HG03575 (cell line): ENCODE measurements at regions not wholly inside any gene's neighbourhood (a gene's known extent, or its start where the extent isn't known, plus 50 kb on each side); places are given as distances from the start of the nearest gene placed in this dataset.

Experiments used
- ATAC-seq: cut with Tn5 transposase; IDR thresholded peaks from one replicate; pipeline ENCODE4 v1.9.1; 2021; ENCODE audit not compliant: unreplicated experiment, insufficient number of reproducible peaks, low FRiP score; ENCODE audit errors: extremely low read depth

GRCh38 chr10:58965855-58966254 lies 210.6 kb upstream of the PHYHIPL start:
- ATAC-seq: no peak

DNA sequence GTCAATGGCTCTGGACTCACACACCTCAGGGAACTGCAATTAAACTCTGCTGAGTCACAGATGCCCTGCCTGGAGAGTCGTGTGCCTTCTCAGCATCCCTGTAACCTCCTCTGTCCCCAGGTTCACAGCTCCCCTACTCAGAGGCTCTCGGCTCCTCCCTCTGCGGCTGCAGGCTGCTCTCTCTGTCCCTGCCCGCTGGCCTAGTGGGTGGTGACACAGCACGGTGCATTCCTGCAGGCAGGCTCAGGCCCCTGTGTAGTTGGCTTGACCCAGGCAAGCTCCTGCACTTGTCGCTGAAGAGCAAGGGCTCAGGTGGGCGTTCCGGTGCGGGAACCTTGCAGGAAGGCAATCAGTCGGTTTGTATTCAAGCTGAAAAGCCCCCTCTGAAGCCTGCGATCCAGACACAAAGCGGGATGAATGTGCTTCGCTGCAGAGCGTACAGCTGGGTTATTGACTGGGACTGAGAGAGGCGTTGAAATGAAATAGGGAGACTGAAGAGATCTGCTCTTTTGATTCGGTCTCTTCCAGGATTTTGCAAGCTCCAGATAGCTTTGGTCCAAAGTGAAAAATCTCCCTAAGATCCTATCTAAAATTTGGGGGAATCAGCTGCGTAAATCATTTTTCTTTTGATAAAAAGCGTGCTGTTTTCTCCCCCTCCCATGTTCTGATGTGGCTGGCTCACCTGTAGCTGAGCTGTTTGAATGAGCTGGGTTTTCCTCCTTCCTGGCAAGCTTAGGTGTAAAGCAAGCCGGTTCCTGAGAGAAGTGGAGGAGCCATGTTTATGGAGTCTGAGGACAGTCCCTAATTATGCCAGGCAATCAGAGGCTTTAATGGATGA lies 208.7 kb upstream of the PHYHIPL start:
- ATAC-seq: no peak

DNA sequence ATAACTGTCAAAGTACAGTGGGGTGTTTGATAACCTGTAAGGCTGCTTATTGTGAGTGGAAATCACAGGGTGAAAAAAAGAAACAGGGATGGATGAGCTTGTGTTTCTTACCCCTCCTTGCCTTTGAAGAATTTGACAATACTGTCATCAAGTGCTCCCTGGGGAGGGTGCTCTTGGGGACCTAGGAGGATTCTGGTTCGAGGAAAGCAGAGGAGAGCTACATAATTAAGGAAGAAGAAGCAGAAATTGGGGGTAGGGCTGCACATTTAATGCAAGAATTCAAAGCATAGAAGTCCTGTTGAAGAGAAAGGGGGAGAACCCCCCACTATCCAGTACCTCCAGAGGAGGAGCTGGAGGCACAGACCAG lies 208.1 kb upstream of the PHYHIPL start:
- ATAC-seq: no peak

GRCh38 chr10:58969576-58969975 lies 206.9 kb upstream of the PHYHIPL start:
- no peak for ATAC-seq

GRCh38 chr10:58970160-58970915 lies 206.1 kb upstream of the PHYHIPL start:
- ATAC-seq: no peak

- ATAC-seq: no peak
Measured at GRCh38 chr10:58971211-58971610, 205.2 kb upstream of the PHYHIPL start.

DNA sequence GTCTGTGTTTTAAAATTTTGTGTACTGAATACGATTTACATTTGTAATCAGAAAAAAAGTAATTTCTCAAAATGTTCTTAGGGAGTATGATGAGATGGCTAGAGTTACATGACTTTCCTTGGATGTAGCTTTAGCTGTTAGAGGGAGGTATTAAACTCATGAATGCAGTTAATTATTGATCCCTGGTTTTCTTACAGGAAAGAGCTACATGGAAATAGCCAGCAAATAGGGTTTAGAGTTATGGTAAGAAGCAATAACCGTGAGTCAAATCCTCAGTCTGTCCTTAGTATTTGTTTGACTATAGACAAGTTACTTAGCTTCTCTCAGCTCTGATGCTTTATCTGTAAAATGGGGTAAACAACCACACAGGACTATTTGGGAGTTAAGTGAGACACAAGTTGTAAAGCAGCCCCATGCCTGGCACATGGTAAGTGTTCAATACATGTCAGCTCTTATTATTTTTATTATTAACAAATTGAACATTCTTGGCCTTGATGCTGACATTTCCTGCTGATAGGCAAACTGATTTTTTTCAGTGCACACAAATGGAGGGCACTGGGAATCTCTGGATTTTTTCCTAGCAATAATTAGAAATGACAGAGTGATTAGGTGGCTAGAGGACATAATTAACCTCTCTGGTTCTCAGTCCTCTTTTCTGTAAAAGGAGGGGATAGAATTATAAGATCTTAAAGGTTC lies 204.5 kb upstream of the PHYHIPL start:
- ATAC-seq: no peak

GRCh38 chr10:58972576-58973234 lies 203.7 kb upstream of the PHYHIPL start:
- no peak for ATAC-seq

- ATAC-seq: no peak
Measured at GRCh38 chr10:58973235-58973595, 203.2 kb upstream of the PHYHIPL start.

- ATAC-seq: no peak
Measured at GRCh38 chr10:58976254-58976653, 200.2 kb upstream of the PHYHIPL start.

- ATAC-seq: no peak
Measured at GRCh38 chr10:58979711-58980110, 196.7 kb upstream of the PHYHIPL start.

DNA sequence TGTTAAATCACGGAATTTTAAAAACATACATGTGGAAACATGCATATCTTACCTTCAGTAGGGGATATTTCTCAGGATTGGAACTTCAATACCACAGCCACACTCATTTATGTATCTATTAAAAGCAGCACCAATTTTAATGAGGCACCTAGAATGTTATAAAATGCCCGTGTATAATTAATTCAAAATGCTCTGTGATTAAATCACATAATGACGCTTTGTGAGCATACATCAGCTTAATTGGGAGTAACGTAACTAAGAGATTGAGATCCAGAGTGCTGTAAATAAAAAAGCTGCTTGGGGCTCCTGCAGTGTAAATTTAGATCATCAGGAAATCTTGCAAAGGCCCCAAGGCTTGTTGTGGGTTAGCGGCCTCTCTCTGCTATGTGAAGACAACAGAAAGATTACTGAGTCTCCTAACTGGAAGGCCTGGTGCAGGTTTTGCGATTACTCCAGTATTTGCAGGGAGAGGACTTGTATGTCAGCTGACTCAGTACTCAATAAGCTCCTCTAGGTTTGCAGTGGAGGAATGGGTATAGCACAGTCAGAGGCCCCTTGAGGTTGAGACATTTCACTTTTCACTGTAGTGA lies 195.5 kb upstream of the PHYHIPL start:
- no peak for ATAC-seq

DNA sequence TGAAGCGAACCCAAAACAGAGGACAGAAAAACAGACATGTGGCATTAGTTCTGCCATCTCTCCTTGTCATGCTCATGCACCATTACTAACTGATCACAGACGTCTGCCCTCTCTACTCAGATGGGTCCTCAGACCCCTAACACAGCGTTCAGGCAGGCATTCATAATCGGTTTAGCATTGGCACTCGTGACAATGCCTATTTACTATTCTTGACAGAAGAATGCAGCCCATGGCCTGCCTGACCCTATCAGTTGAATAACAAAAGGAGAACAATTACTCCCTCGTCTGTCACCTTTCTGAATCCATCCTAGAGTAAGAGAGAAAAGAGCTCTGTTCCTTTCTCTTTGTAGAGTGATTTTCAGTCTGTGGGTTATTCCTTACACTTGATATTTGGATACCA lies 194.6 kb upstream of the PHYHIPL start:
- ATAC-seq: no peak

DNA sequence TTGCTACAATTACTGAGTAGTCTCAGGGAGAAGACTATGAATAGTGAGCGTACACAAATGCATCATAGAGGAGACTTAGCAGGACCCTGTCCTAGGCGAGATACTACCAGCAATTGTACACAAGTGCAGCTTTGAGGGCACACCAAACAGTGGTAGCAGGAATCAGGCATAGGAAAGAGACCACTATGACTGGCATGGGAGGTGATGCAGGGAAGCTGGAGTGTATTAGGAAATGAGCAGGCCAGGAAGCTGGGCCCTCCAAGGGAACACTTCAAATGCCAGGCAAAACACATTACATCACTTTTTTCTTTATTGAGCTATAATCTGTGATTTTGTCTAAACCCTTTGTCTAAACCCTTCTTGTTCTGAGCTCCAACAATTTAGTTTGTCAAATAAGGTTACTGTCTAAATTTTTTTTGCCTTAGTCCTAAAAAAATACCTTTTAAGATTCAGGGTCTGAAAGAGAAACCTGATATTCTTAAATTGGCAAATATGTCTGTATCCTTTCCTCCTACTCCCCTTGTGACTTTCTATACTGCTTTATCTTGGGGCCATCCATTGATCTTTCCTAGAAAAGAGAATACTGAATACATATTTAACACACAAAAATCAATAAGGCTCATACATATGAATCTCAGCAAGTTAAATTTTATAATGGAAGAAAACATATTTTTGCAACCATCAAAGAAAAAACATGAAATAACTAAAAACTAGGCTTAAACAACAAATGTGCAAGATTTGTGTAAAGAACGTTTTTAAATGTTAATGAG lies 193.8 kb upstream of the PHYHIPL start:
- no peak for ATAC-seq

DNA sequence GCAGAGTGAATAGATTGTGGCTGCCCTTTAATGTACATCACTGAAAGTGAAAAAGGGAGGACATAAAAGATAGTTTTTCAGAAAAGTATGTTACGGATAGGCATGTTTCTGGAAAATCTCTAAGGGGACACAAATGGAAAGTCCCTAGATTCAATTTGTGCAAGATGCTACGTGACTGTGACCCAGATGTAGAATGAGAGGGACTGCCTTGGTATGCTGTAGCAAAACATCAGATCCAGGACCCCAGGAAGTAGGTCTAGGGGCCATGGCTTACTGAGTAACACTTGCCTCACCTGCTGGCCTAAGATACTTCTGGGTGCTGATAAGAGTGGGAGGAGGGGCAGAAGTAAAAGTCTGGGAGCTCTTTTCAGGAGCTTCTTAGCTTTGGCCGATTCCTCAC lies 191.2 kb upstream of the PHYHIPL start:
- no peak for ATAC-seq

DNA sequence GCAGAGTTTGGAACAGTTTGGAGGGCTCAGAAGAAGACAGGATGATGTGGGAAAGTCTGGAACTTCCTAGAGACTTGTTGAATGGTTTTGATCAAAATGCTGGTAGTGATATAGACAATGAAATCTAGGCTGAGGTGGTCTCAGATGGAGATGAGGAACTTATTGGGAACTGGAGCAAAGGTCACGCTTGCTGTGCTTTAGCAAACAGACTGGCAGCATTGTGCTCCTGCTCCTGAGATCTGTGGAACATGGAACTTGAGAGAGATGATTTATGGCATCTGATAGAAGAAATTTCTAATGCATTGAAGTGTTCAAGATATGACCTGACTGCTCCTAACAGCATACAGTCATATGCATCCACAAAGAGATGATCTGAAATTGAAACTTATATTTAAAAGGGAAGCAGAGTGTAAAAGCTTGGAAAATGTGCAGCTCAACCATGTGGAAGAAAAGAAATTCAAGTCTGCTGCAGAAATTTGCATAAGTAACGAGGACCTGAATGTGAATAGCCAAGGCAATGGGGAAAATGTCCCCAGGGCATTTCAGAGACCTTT lies 186.9 kb upstream of the PHYHIPL start:
- ATAC-seq: no peak

DNA sequence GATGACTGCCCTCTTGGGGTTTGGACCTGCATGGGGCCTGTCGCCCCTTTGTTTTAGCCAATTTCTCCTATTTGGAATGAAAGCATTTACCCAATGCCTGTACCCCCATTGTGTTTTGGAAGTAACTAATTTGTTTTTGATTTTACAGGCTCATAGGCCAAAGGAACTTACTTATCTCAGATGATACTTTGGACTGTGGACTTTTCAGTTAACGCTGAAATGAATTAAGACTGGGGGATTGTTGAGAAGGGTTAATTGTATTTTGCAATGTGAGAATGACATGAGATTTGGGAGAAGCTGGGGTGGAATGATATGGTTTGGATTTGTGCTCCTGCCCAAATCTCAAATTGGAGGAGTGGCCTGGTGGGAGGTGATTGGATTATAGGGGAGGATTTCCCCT lies 185.8 kb upstream of the PHYHIPL start:
- no peak for ATAC-seq

DNA sequence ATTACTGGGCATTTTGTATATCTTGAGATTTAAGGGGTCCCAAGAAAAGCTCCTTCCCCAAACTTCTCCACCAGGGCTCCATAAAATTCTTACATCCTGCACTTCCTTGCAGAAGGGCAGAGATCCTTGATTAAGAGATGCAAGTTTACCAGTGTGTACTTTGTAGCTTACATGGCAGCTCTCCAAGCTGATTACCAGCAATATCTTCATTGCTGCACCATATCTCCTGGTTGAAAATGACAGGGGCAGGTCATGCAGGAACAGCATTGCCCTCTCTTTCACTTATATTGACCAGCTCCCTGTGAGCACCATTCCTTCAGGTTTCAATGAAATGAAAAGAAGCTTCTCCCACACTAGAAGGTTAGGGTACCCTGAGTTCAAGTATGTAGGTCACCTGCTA lies 184.6 kb upstream of the PHYHIPL start:
- no peak for ATAC-seq
